PFSK-1 (cell line): ENCODE measurements at regions not wholly inside any gene's neighbourhood (a gene's known extent, or its start where the extent isn't known, plus 50 kb on each side); places are given as distances from the start of the nearest gene placed in this dataset.

Source experiments
- REST ChIP-seq, 2 experiments: IDR thresholded peaks; 2 replicates each; pipeline versions ENCODE4 v1.6.1 to v1.8.0; 2011 to 2012; ENCODE audit warnings: low read depth in 2 of 2, low read length in 2 of 2, control low read depth in 1 of 2, inconsistent platforms in 1 of 2, mild to moderate bottlenecking in 1 of 2, moderate library complexity in 1 of 2; ENCODE audit not compliant: insufficient read depth in 1 of 2
- TAF1 ChIP-seq: IDR thresholded peaks from 2 replicates; pipeline ENCODE4 v1.6.1; 2012; ENCODE audit warnings: low read length, control low read depth, borderline replicate concordance; ENCODE audit not compliant: insufficient read depth

- TF ChIP-seq TAF1 = no peak
- no peak for TF ChIP-seq REST (IDR thresholded peaks at IDR 0.05; ENCODE audit: insufficient read depth in 1 of 2, low read depth in 2 of 2, low read length in 2 of 2)
Observed at GRCh38 chr2:128584296-128584890, 265.7 kb upstream of the HS6ST1 start.
